ENCODE measurements at regions not wholly inside any gene's neighbourhood (a gene's known extent, or its start where the extent isn't known, plus 50 kb on each side); places are given as distances from the start of the nearest gene placed in this dataset.

GRCh38 chr4:115850799-115851509 lies 737.5 kb upstream of the NDST4 start:
- TF ChIP-seq POLR2AphosphoS5 (IDR thresholded peaks at IDR 0.05; ENCODE audit: low read depth, low read length) (no peak), SIN3A (IDR thresholded peaks at IDR 0.05; ENCODE audit: borderline replicate concordance, insufficient read depth, low read length) (no peak)

All from PFSK-1 (cell line).